GM23338 (cell line): ENCODE measurements at regions not wholly inside any gene's neighbourhood (a gene's known extent, or its start where the extent isn't known, plus 50 kb on each side); places are given as distances from the start of the nearest gene placed in this dataset.

Experiments
- CREB1 ChIP-seq: fragments of 250-450 bp; sonication (Bioruptor Pico); IDR thresholded peaks from 2 replicates; pipeline ENCODE4 v1.5.0; 2020; ENCODE audit warnings: low read depth, mild to moderate bottlenecking, moderate library complexity
- CTCF ChIP-seq, 2 experiments: fragments of 200-600 bp in 1 of 2; sonication (generic) in 1 of 2; conservative IDR thresholded peaks; 2 replicates each; pipeline versions ENCODE4 v1.5.1 to v1.6.1; 2016 to 2017; ENCODE audit warnings: antibody characterized with exemption in 2 of 2, low read depth in 2 of 2, mild to moderate bottlenecking in 2 of 2, moderate library complexity in 1 of 2
- ETS1 ChIP-seq: IDR thresholded peaks from 2 replicates; pipeline ENCODE4 v1.6.1; 2016; ENCODE audit warnings: antibody characterized with exemption
- EZH2 ChIP-seq: fragments of 200-600 bp; sonication (generic); IDR thresholded peaks from one replicate; pipeline ENCODE4 v1.8.0; 2017; ENCODE audit warnings: antibody characterized with exemption, mild to moderate bottlenecking, low read depth; ENCODE audit not compliant: unreplicated experiment
- EZH2phosphoT487 ChIP-seq: fragments of 200-600 bp; sonication (generic); IDR thresholded peaks from one replicate; pipeline ENCODE4 v1.8.1; 2018; ENCODE audit warnings: antibody characterized with exemption; ENCODE audit not compliant: unreplicated experiment
- POLR2AphosphoS5 ChIP-seq: IDR thresholded peaks from 2 replicates; pipeline ENCODE4 v1.6.1; 2016; ENCODE audit warnings: antibody characterized with exemption, low read depth

GRCh38 chr20:53804920-53805894 lies 211.6 kb upstream of the ZNF217 start:
- TF ChIP-seq CTCF (conservative IDR thresholded peaks at IDR 0.05; ENCODE audit: low read depth in 2 of 2) (no peak), ETS1 (no peak), POLR2AphosphoS5 (no peak), EZH2 (no peak), CREB1 (no peak), EZH2phosphoT487 (no peak)
